ENCODE measurements at regions not wholly inside any gene's neighbourhood (a gene's known extent, or its start where the extent isn't known, plus 50 kb on each side); places are given as distances from the start of the nearest gene placed in this dataset.

DNA sequence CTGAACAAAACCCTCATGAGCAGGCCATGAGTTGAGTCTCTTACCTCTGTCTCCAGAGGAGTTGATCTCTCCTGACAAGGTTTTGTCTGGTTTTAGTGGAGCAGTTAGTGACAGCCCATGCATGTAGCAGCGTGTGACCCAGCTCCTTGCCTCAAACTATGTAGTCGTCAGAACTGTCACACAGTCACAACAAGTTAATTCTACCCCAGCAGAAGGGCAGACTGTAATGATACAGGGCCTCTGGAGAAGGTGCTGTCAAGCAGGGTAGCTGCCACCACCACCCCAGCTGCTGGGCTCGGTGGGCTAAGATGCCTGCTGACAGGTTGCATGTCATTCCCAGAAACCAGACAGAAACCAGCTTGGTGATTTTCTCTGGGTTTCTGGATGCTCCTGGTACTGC, 194.5 kb downstream of the PSAT1 start:
- TF ChIP-seq, protein P1, sequence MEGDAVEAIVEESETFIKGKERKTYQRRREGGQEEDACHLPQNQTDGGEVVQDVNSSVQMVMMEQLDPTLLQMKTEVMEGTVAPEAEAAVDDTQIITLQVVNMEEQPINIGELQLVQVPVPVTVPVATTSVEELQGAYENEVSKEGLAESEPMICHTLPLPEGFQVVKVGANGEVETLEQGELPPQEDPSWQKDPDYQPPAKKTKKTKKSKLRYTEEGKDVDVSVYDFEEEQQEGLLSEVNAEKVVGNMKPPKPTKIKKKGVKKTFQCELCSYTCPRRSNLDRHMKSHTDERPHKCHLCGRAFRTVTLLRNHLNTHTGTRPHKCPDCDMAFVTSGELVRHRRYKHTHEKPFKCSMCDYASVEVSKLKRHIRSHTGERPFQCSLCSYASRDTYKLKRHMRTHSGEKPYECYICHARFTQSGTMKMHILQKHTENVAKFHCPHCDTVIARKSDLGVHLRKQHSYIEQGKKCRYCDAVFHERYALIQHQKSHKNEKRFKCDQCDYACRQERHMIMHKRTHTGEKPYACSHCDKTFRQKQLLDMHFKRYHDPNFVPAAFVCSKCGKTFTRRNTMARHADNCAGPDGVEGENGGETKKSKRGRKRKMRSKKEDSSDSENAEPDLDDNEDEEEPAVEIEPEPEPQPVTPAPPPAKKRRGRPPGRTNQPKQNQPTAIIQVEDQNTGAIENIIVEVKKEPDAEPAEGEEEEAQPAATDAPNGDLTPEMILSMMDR (conservative IDR thresholded peaks at IDR 0.05 in 1 of 2, IDR thresholded peaks at IDR 0.05 in 1 of 2; ENCODE audit: low read depth in 1 of 2, low read length in 2 of 2), result no peak
- TF ChIP-seq EZH2 (IDR thresholded peaks at IDR 0.05; ENCODE audit: low read length, missing control alignments), result no peak
